Lower lobe of right lung (tissue), 2 donors: ENCODE measurements at regions not wholly inside any gene's neighbourhood (a gene's known extent, or its start where the extent isn't known, plus 50 kb on each side); places are given as distances from the start of the nearest gene placed in this dataset.
A peak's percentile ranks its signal among the peaks of the same experiment; 100 is the strongest.

Experiments used
- ATAC-seq, 2 donors: fragments of 200-7000 bp; cut with Tn5 transposase; one replicate each; pipeline ENCODE4 v1.9.1; 2020 to 2022; ENCODE audit warnings: mild to moderate bottlenecking in 2 of 2, moderate library complexity in 2 of 2
- DNase-seq: peaks from one replicate; pipeline ENCODE4 v3.0.0-alpha.2; 2020
- H3K27ac ChIP-seq: fragments of 200-600 bp; one replicate; pipeline ENCODE4 v1.8.0; 2022
- H3K27me3 ChIP-seq: fragments of 200-600 bp; one replicate; pipeline ENCODE4 v1.8.0; 2022; ENCODE audit warnings: low read depth
- H3K36me3 ChIP-seq: fragments of 200-600 bp; one replicate; pipeline ENCODE4 v1.8.0; 2022; ENCODE audit warnings: mild to moderate bottlenecking
- H3K4me1 ChIP-seq: fragments of 200-600 bp; one replicate; pipeline ENCODE4 v1.8.0; 2022
- H3K4me3 ChIP-seq: fragments of 200-600 bp; one replicate; pipeline ENCODE4 v1.8.0; 2022; ENCODE audit warnings: mild to moderate bottlenecking
- H3K9me3 ChIP-seq: fragments of 200-600 bp; one replicate; pipeline ENCODE4 v1.8.0; 2022
- intact Hi-C: fragments of 100-400 bp; cut with DNase I; formaldehyde crosslinking; loops from one replicate; pipeline ENCODE4 v1.11.0; 2022
- TF ChIP-seq, protein P1 (sequence below): fragments of 200-600 bp; IDR thresholded peaks from one replicate; pipeline ENCODE4 v1.8.0; 2022; ENCODE audit warnings: antibody characterized with exemption, mild to moderate bottlenecking
- donor health status: DM: no; HTN: yes; CAD: no; lungs with severe emphysema.

GRCh38 chr6:160859822-160860221 lies 131.7 kb upstream of the MAP3K4 start:
- Histone ChIP-seq H3K4me1 (no peaks in the 10 kb centered on the region), H3K27ac (no peak overlapping the region), H3K4me3 (no peak overlapping the region), H3K36me3 (no peaks in the 10 kb centered on the region), H3K27me3 (no peaks in the 10 kb centered on the region), H3K9me3 (no peaks in the 10 kb centered on the region)
- intact Hi-C loops: no loop called here
- no peak for DNase-seq
- TF ChIP-seq, protein P1, sequence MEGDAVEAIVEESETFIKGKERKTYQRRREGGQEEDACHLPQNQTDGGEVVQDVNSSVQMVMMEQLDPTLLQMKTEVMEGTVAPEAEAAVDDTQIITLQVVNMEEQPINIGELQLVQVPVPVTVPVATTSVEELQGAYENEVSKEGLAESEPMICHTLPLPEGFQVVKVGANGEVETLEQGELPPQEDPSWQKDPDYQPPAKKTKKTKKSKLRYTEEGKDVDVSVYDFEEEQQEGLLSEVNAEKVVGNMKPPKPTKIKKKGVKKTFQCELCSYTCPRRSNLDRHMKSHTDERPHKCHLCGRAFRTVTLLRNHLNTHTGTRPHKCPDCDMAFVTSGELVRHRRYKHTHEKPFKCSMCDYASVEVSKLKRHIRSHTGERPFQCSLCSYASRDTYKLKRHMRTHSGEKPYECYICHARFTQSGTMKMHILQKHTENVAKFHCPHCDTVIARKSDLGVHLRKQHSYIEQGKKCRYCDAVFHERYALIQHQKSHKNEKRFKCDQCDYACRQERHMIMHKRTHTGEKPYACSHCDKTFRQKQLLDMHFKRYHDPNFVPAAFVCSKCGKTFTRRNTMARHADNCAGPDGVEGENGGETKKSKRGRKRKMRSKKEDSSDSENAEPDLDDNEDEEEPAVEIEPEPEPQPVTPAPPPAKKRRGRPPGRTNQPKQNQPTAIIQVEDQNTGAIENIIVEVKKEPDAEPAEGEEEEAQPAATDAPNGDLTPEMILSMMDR: no peak
- no peak for ATAC-seq

- H3K27ac ChIP-seq: no peak overlapping the region
- H3K27me3 ChIP-seq: no peaks in the 10 kb centered on the region
- H3K4me3 ChIP-seq: no peak overlapping the region
- ATAC-seq (no peak), DNase-seq (no peak)
- intact Hi-C loops: no loop called here
- TF ChIP-seq, protein P1: no peak
- H3K9me3 ChIP-seq: no peaks in the 10 kb centered on the region
- no peaks in the 10 kb centered on the region for H3K36me3 ChIP-seq
- no peaks in the 10 kb centered on the region for H3K4me1 ChIP-seq
Measured at GRCh38 chr6:160861824-160862223, 129.7 kb upstream of the MAP3K4 start.

DNA sequence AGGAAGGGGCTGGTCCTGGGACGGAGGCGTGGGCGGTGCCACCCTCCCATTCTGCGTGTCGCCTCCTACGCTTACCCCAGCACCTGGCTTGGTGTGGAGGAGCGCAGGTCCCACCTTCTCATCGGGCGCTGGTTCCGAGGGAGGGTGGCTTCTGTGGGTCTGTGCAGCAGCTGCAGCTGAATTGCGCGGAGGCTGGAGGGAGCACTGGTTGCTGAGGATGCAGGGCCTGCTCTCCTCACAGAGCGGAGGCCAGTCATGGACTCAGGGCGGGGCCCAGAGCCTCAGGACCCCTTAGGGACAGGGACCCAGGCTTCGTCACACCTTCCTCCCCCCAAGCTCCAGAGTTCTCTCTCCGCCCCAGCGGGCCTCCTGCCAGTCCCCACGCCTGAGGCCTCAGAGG lies 127.8 kb upstream of the MAP3K4 start:
- ATAC-seq (peak in 1 of 2 donors; percentile 56), DNase-seq (no peak)
- no peak overlapping the region for H3K27ac ChIP-seq
- H3K9me3 ChIP-seq: no peaks in the 10 kb centered on the region
- H3K27me3 ChIP-seq: no peaks in the 10 kb centered on the region
- TF ChIP-seq, protein P1: no peak
- H3K4me1 ChIP-seq: no peaks in the 10 kb centered on the region
- intact Hi-C loops: no loop called here
- no peaks in the 10 kb centered on the region for H3K36me3 ChIP-seq
- H3K4me3 ChIP-seq: no peak overlapping the region

- no peak overlapping the region for H3K4me3 ChIP-seq
- no peaks in the 10 kb centered on the region for H3K4me1 ChIP-seq
- H3K9me3 ChIP-seq: no peaks in the 10 kb centered on the region
- no peak for DNase-seq
- no peak overlapping the region for H3K27ac ChIP-seq
- TF ChIP-seq, protein P1: no peak
- intact Hi-C loops: no loop called here
- ATAC-seq: no peak
- H3K36me3 ChIP-seq: no peaks in the 10 kb centered on the region
- H3K27me3 ChIP-seq: no peaks in the 10 kb centered on the region
Measured at GRCh38 chr6:160871320-160871719, 120.2 kb upstream of the MAP3K4 start.

- DNase-seq (no peak), ATAC-seq (no peak)
- Histone ChIP-seq H3K9me3 (no peaks in the 10 kb centered on the region), H3K36me3 (no peaks in the 10 kb centered on the region), H3K4me3 (no peak overlapping the region), H3K27me3 (no peaks in the 10 kb centered on the region), H3K4me1 (no peaks in the 10 kb centered on the region), H3K27ac (no peak overlapping the region)
- intact Hi-C loops: no loop called here
- TF ChIP-seq, protein P1: no peak
Measured at GRCh38 chr6:160881148-160881808, 110.3 kb upstream of the MAP3K4 start.
